ENCODE measurements at regions not wholly inside any gene's neighbourhood (a gene's known extent, or its start where the extent isn't known, plus 50 kb on each side); places are given as distances from the start of the nearest gene placed in this dataset.

DNA sequence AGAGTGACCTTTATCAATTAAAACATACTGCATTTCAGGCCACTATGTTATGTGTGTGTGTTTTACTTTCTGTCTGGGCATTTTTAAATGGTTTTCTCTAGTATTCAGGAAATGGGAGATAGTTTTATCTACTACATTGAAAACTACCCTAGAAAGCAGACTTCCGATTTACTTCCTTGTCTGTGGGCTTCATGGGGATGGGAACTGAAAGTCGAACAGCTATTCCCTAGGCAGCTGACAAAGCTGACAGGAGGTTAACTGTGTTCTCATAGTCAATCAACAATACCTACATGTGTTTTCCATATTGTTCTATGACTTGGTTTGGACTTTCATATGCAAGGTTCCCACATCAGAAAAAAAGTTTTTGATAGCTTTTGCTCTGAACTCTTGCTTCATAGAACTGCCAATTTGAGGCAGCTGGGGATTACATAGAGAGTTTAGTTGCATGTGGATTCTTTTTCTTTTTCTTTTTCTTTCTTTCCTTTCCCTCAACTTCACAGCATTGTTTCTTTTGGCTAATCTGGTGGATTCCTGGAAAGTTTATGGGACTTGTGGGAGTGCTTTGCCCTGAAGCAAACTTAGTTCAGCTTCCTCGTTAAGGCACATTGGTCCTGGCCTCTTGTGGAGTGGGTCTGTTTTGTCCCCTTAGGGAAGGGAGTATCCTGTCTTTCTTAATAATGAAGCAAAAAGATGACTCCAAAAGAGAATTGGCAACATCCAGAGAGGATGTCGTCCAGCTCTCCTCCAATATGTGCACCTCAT lies 327.1 kb upstream of the GIMD1 start:
- POLR2A ChIA-PET, result no interaction called here
- DNase-seq (no peak), ATAC-seq (no peak)
- peaks cover 2% of the 10 kb centered on the region for H3K4me1 Mint-ChIP-seq (ENCODE audit: low read depth)
- no peaks in the 10 kb centered on the region for H3K36me3 Mint-ChIP-seq (ENCODE audit: low read depth)
- CTCF ChIA-PET, result no interaction called here
- no peaks in the 10 kb centered on the region for H3K27me3 Mint-ChIP-seq (ENCODE audit: low read depth)
- no peak overlapping the region for H3K4me3 Mint-ChIP-seq
- no peak overlapping the region for H3K27ac Mint-ChIP-seq
- peaks cover 3% of the 10 kb centered on the region for H3K9me3 Mint-ChIP-seq (ENCODE audit: insufficient read depth)

DNA sequence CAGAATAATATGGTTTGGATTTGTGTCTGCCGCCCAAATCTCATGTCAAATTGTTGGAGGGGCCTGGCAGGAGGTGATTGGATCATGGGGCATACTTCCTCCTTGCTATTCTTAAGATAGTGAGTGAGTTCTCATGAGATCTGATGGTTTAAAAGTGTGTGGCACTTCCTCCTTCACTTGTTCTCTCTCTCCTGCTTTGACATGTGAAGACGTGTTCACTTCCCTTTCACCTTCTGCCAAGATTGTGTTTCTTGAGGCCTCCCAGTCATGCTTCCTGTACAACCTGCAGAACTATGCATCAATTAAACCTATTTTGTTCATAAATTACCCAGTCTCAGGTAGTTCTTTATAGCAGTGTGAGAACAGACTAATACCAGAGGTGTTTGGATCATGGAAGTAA lies 325.7 kb upstream of the GIMD1 start:
- Mint-ChIP-seq H3K9me3 (ENCODE audit: insufficient read depth) (peaks cover 3% of the 10 kb centered on the region), H3K4me1 (ENCODE audit: low read depth) (peaks cover 7% of the 10 kb centered on the region), H3K27ac (peak overlapping the region; percentile 41), H3K4me3 (no peak overlapping the region), H3K36me3 (ENCODE audit: low read depth) (no peaks in the 10 kb centered on the region), H3K27me3 (ENCODE audit: low read depth) (no peaks in the 10 kb centered on the region)
- ChIA-PET CTCF (no interaction called here), POLR2A (no interaction called here)
- ATAC-seq (no peak), DNase-seq (no peak)

DNA sequence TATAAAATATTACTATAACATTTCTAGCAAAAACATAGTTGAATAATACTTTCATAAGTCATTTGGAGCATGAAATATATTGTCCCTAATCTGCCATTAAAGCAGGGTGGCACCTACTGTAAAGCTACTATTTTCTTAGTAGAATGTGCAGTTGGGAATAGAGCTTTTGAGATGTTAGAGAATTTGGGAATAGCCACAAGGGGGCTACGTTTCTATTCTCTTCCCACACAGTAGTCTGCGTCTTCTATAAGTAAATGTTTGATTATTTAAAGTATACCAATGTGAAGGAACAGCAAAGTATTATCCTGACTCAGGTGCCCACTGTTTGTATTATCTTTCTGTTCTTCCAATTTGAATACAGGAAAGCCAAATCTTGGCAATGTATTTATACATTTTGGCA lies 323.2 kb upstream of the GIMD1 start:
- Mint-ChIP-seq H3K36me3 (ENCODE audit: low read depth) (no peaks in the 10 kb centered on the region), H3K4me1 (ENCODE audit: low read depth) (peaks cover 7% of the 10 kb centered on the region), H3K4me3 (no peak overlapping the region), H3K9me3 (ENCODE audit: insufficient read depth) (no peaks in the 10 kb centered on the region), H3K27ac (no peak overlapping the region), H3K27me3 (ENCODE audit: low read depth) (no peaks in the 10 kb centered on the region)
- ATAC-seq (no peak), DNase-seq (no peak)
- CTCF ChIA-PET, result no interaction called here
- POLR2A ChIA-PET, result no interaction called here

DNA sequence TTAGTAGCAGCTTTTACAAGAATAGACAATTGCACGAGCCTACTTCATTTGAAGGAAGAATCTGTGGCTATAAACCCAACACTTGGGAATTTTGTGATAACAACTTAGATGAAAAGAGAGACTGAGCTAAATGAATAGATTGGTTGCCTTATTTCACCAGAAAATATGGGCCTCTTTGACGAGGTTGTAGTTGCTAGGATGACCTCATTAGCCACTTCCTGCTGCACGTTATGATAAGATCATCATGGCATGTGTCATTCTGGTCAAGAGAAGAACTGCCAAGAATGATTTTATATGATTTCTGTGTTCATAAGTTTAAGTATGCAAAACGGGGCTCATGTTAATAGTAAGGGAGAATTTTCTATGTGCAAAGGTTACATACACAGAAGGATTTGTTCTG lies 321.9 kb upstream of the GIMD1 start:
- peak; percentile 20 for DNase-seq
- Mint-ChIP-seq H3K9me3 (ENCODE audit: insufficient read depth) (no peaks in the 10 kb centered on the region), H3K27ac (no peak overlapping the region), H3K27me3 (ENCODE audit: low read depth) (no peaks in the 10 kb centered on the region), H3K4me1 (ENCODE audit: low read depth) (peaks cover 7% of the 10 kb centered on the region), H3K4me3 (no peak overlapping the region), H3K36me3 (ENCODE audit: low read depth) (no peaks in the 10 kb centered on the region)
- CTCF ChIA-PET, result no interaction called here
- POLR2A ChIA-PET, result no interaction called here
- ATAC-seq, result no peak

DNA sequence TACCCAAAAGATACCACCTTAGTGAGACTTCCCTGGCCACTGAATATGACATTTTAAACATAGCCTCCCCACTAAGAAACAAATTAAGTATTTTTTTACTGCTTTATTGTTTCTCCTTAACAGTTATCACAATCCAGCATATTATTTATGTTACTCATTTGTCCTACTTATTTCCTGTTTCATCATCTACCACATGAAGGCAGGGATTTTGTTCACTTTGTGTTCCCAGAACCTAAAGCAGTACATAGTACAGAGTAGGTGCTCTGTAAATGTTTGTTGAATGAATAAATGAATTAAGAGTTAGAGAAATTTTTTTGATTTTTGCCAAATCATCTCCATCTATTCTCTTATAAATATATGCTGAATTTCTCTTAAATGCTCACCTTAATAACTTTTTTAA lies 318.4 kb upstream of the GIMD1 start:
- H3K27me3 Mint-ChIP-seq (ENCODE audit: low read depth), result no peaks in the 10 kb centered on the region
- no peak for ATAC-seq
- POLR2A ChIA-PET, result no interaction called here
- no peaks in the 10 kb centered on the region for H3K9me3 Mint-ChIP-seq (ENCODE audit: insufficient read depth)
- no peaks in the 10 kb centered on the region for H3K36me3 Mint-ChIP-seq (ENCODE audit: low read depth)
- DNase-seq, result no peak
- no peak overlapping the region for H3K27ac Mint-ChIP-seq
- CTCF ChIA-PET, result no interaction called here
- no peak overlapping the region for H3K4me3 Mint-ChIP-seq
- peaks cover 5% of the 10 kb centered on the region for H3K4me1 Mint-ChIP-seq (ENCODE audit: low read depth)

DNA sequence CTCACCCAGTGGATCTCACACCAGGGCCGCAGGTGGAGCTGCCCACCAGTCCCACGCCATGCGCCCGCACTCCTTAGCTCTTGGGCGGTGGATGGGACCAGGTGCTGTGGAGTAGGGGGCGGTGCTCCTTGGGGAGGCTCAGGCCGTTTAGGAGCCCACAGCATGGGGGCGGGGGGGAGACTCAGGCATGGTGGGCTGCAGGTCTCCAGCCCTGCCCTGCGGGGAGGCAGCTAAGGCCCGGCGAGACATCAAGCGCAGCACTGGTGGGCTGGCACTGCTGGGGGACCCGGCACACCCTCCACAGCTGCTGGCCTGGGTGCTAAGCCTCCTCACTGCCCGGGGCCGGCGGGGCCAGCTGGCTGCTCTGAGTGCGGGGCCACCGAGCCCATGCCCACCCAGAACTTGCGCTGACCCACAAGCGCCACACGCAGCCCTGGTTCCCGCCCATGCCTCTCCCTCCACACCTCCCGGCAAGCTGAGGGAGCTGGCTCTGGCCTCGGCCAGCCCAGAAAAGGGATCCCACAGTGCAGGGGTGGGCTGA lies 312.9 kb upstream of the GIMD1 start:
- H3K27ac Mint-ChIP-seq, result no peak overlapping the region
- CTCF ChIA-PET, result no interaction called here
- H3K4me1 Mint-ChIP-seq (ENCODE audit: low read depth), result no peaks in the 10 kb centered on the region
- H3K27me3 Mint-ChIP-seq (ENCODE audit: low read depth), result no peaks in the 10 kb centered on the region
- ATAC-seq (no peak), DNase-seq (no peak)
- POLR2A ChIA-PET, result no interaction called here
- H3K4me3 Mint-ChIP-seq, result no peak overlapping the region
- H3K36me3 Mint-ChIP-seq (ENCODE audit: low read depth), result no peaks in the 10 kb centered on the region
- no peaks in the 10 kb centered on the region for H3K9me3 Mint-ChIP-seq (ENCODE audit: insufficient read depth)

DNA sequence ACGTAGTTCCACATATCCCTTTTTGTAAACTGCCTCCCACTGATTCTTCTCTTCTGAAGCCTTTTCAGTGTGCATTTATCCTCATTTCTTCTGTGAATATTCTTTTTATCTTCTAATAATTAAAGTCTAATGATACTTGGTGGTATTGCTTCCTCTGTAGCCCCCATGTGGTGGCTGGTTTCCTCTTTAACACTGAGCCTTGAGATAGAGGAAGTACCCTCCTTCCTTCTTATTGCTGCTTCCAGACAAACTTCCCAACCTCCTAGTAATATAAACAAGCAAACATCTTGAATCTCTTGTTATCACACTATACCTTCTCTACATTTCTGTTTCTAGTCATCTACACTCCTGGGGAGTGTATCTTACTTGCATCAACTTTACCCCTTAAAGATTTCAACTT lies 310.5 kb upstream of the GIMD1 start:
- DNase-seq (no peak), ATAC-seq (no peak)
- Mint-ChIP-seq H3K27me3 (ENCODE audit: low read depth) (no peaks in the 10 kb centered on the region), H3K36me3 (ENCODE audit: low read depth) (no peaks in the 10 kb centered on the region), H3K9me3 (ENCODE audit: insufficient read depth) (no peaks in the 10 kb centered on the region), H3K4me1 (ENCODE audit: low read depth) (no peaks in the 10 kb centered on the region), H3K27ac (no peak overlapping the region), H3K4me3 (no peak overlapping the region)
- ChIA-PET CTCF (no interaction called here), POLR2A (no interaction called here)

DNA sequence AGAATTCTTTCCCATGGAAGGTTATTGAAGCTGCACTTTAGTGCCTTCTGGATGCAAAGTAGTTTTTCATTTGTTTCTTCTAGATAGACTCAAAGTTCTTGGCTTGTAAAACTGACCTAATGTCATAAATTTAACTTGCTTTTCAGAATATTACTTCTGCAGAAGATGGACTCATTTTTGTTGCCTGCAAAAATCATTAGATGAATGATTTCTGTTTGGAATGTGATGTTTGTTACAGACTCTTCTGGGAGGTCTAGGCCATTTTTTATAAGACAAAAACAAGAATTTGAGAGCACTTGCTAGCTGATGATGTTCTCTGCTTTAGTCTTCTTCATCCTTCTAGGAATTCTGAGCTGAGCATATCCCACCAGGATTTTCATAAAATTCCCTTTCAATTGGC lies 308.6 kb upstream of the GIMD1 start:
- no peak overlapping the region for H3K27ac Mint-ChIP-seq
- no peaks in the 10 kb centered on the region for H3K27me3 Mint-ChIP-seq (ENCODE audit: low read depth)
- no peak overlapping the region for H3K4me3 Mint-ChIP-seq
- H3K4me1 Mint-ChIP-seq (ENCODE audit: low read depth), result no peaks in the 10 kb centered on the region
- DNase-seq (no peak), ATAC-seq (no peak)
- H3K9me3 Mint-ChIP-seq (ENCODE audit: insufficient read depth), result no peaks in the 10 kb centered on the region
- CTCF ChIA-PET, result no interaction called here
- no peaks in the 10 kb centered on the region for H3K36me3 Mint-ChIP-seq (ENCODE audit: low read depth)
- POLR2A ChIA-PET, result no interaction called here

DNA sequence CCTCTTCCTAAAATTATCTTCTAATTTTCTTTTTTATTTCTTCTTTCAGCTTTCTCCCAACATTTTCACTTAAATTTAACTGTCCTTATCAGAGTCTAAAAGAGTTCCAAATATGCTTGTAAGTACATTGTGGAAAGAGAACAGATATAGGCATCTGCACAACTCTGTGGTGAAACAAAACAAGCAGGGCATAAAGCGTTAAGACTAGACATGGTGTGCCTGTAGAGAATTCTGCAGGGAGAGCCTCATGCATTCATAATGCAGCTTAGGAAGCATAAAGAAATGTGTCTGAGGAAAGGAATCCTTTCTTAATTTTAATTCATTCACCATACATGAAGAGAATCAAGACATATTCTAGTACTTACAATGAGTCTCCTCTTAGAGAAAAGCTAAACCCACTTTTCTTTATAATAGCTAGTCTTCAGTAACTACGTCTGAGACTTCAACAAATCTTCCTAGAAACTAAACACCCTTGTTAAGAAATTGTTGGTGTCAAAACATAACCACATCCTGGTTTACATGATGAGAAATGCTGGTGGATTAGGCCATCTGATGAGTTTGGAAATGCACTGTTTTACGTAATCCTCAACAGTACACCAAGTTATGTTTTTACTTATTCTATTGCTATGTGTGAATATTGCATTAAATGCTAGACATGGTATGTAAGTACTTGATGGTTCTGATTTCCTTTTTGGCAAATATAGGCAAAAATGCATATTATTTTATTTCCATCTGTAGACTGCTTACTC lies 307.8 kb upstream of the GIMD1 start:
- Mint-ChIP-seq H3K4me3 (no peak overlapping the region), H3K36me3 (ENCODE audit: low read depth) (no peaks in the 10 kb centered on the region), H3K9me3 (ENCODE audit: insufficient read depth) (no peaks in the 10 kb centered on the region), H3K27me3 (ENCODE audit: low read depth) (no peaks in the 10 kb centered on the region), H3K4me1 (ENCODE audit: low read depth) (no peaks in the 10 kb centered on the region), H3K27ac (no peak overlapping the region)
- ChIA-PET POLR2A (no interaction called here), CTCF (no interaction called here)
- DNase-seq (no peak), ATAC-seq (no peak)

DNA sequence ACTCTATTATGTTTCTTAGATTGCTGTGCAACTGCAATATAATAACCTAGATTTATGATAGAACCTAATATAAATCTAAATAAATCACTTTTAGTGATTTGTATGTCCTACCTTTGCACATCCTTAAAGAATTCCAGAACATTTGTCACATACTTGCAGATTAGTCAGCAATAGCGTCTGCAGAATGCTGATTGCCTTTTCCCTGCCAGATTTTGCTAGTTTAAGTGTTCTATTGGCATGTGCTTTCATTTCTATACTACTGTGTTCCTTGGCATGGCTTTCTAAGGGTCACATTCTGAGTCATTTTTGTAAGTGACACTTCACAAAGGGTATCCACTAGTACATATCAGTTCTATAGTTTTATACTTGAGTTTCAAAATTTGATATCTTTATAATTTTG lies 303.1 kb upstream of the GIMD1 start:
- H3K27ac Mint-ChIP-seq, result no peak overlapping the region

DNA sequence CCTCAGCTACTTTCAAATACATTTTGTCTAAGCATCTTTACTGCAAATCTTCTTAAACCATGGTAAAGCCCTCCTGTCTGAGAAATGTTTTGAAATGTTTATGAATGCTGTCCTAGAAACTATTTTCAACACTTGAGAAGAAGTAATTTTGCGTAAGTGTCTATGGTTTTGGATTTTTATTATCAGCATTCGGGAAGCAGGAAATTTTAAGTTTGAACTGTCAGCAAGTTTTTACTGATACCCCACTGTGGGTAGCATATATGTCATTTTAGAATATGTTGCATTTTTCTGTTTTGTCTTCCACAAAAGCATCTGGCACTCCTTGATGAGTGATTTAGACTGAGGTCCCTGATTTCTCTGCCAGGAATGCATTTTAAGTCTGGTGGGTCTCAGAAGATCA lies 302.4 kb upstream of the GIMD1 start:
- ChIA-PET POLR2A (no interaction called here), CTCF (no interaction called here)
- no peaks in the 10 kb centered on the region for H3K4me1 Mint-ChIP-seq (ENCODE audit: low read depth)
- DNase-seq, result no peak
- H3K36me3 Mint-ChIP-seq (ENCODE audit: low read depth), result no peaks in the 10 kb centered on the region
- H3K4me3 Mint-ChIP-seq, result no peak overlapping the region
- no peak for ATAC-seq
- H3K9me3 Mint-ChIP-seq (ENCODE audit: insufficient read depth), result no peaks in the 10 kb centered on the region
- no peaks in the 10 kb centered on the region for H3K27me3 Mint-ChIP-seq (ENCODE audit: low read depth)
- H3K27ac Mint-ChIP-seq, result no peak overlapping the region

More for the DNA sequence above, 303.1 kb upstream of the GIMD1 start:
- no peak for ATAC-seq
- Mint-ChIP-seq H3K4me3 (no peak overlapping the region), H3K9me3 (ENCODE audit: insufficient read depth) (no peaks in the 10 kb centered on the region), H3K27me3 (ENCODE audit: low read depth) (no peaks in the 10 kb centered on the region), H3K36me3 (ENCODE audit: low read depth) (no peaks in the 10 kb centered on the region), H3K4me1 (ENCODE audit: low read depth) (no peaks in the 10 kb centered on the region)
- DNase-seq, result no peak
- CTCF ChIA-PET, result no interaction called here
- POLR2A ChIA-PET, result no interaction called here

DNA sequence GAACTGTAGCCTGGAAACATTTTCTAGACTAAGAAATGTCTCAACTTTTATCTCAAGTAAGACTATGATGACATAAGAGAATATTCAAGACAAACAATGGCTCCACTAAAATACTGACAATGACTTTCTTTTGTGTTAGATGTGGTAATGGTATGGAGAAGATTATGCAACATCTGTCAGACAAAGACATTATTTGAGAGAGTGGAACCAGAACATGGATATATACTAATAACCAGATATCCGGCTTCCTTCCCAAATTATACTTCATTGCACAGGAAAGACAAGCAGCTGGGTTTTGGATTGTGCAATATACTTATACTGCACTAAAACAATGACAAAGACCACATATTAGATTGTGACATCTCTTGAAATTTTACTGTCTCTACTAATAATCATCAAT lies 290.8 kb upstream of the GIMD1 start:
- H3K27me3 Mint-ChIP-seq (ENCODE audit: low read depth), result no peaks in the 10 kb centered on the region
- no peak for ATAC-seq
- H3K27ac Mint-ChIP-seq, result no peak overlapping the region
- H3K4me1 Mint-ChIP-seq (ENCODE audit: low read depth), result no peaks in the 10 kb centered on the region
- no peaks in the 10 kb centered on the region for H3K36me3 Mint-ChIP-seq (ENCODE audit: low read depth)
- no peaks in the 10 kb centered on the region for H3K9me3 Mint-ChIP-seq (ENCODE audit: insufficient read depth)
- ChIA-PET CTCF (no interaction called here), POLR2A (no interaction called here)
- no peak for DNase-seq
- H3K4me3 Mint-ChIP-seq, result no peak overlapping the region

DNA sequence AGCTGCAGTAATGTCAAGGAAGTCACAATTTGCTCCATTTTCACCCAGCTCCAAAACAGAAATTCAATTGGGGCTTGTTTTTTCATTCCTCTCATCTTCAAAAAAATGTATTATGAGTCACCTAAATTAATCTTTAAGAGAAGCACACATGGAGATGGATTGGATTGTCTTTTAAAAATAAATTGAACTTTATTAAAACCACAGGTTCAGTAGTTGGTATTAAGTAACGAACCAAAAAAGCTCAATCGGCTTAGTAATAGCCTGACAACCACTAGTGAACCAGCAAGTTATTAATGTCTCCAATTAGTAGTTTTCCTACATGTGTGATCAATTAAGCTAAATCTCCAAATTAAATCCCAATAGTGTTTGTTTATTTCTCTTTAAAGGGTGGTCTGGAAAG lies 283.5 kb upstream of the GIMD1 start:
- no peaks in the 10 kb centered on the region for H3K36me3 Mint-ChIP-seq (ENCODE audit: low read depth)
- ChIA-PET POLR2A (no interaction called here), CTCF (no interaction called here)
- H3K27ac Mint-ChIP-seq, result no peak overlapping the region
- DNase-seq, result no peak
- H3K4me1 Mint-ChIP-seq (ENCODE audit: low read depth), result no peaks in the 10 kb centered on the region
- no peaks in the 10 kb centered on the region for H3K9me3 Mint-ChIP-seq (ENCODE audit: insufficient read depth)
- ATAC-seq, result no peak
- H3K4me3 Mint-ChIP-seq, result no peak overlapping the region
- no peaks in the 10 kb centered on the region for H3K27me3 Mint-ChIP-seq (ENCODE audit: low read depth)

Data from activated CD8-positive, alpha-beta T cell treated with anti-CD3 and anti-CD28 coated beads, Interleukin-2, amount 10 ng/mL, durations not matched to agents 7 days and 5 days (primary cell).